GM18502 (cell line): ENCODE measurements at regions not wholly inside any gene's neighbourhood (a gene's known extent, or its start where the extent isn't known, plus 50 kb on each side); places are given as distances from the start of the nearest gene placed in this dataset.
A peak's percentile ranks its signal among the peaks of the same experiment; 100 is the strongest.

Source experiments
- ATAC-seq: cut with Tn5 transposase; IDR thresholded peaks from one replicate; pipeline ENCODE4 v1.9.1; 2021; ENCODE audit warnings: mild to moderate bottlenecking; ENCODE audit not compliant: unreplicated experiment, poor library complexity

DNA sequence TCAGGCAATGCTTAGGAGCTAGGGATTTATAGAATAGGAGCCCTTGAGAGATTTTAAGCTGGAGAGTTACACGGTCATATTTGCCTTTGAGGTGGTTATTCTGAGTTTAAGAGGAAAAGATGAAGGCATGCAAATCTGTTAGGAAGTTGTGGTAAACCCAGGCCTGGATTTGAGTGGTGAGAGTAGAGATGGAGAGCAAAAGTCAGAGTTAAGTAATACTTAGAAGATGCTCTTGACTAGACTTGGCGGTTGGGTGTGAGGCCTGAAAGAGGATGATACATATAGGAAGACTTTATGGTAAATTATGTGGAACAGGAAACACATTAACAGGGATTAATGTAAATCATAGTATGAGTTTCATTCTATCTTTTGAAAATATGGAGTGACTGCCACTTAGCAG lies 136.0 kb upstream of the ARX start:
- ATAC-seq: no peak

- ATAC-seq: no peak
These were observed 128.5 kb upstream of the ARX start for GRCh38 chrX:25144043-25144940.

- no peak for ATAC-seq
These were observed 127.8 kb upstream of the ARX start for GRCh38 chrX:25143596-25143995.

DNA sequence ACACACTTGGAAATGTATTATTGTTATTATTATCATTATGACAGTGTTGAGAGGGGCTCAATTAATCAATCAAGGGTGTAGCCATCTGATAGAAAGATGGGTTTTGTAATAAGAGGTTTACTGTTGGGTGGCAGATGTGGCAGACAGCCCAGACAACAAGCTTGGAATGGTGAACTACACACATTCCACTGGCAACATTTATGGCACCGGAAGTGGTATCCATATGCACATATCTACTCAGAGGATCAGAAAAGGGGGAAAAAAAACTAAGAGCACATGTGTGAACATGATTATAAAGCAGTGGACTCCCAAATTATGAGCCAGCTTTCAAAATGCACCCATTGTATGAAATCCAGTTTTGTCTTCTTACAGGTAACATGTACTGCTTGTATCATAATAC lies 125.9 kb upstream of the ARX start:
- ATAC-seq: no peak

- no peak for ATAC-seq
These were observed 115.3 kb upstream of the ARX start for GRCh38 chrX:25131055-25131454.

GRCh38 chrX:25130619-25131018 lies 114.9 kb upstream of the ARX start:
- ATAC-seq: no peak

DNA sequence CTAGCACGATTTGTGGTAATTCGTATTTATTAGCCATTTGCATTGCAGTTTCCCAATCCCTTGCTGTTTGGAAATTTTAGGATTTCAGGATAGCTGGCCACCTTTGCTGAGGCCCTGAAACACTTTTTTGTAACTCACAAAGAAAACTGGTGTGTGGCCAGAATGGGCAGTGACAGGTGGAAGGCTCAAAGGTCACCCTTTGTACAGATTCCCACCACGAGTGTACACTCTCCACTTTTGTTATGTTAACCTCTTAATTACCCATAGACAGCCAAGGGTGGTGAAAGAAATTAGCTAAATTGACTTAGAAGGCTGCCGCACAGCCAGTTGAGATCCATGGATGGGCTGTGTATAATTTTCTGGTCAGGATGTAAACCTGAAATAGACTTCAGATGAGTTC lies 109.7 kb upstream of the ARX start:
- no peak for ATAC-seq

GRCh38 chrX:25124391-25124790 lies 108.6 kb upstream of the ARX start:
- no peak for ATAC-seq

- ATAC-seq: no peak
These were observed 96.4 kb upstream of the ARX start for GRCh38 chrX:25112156-25112555.

DNA sequence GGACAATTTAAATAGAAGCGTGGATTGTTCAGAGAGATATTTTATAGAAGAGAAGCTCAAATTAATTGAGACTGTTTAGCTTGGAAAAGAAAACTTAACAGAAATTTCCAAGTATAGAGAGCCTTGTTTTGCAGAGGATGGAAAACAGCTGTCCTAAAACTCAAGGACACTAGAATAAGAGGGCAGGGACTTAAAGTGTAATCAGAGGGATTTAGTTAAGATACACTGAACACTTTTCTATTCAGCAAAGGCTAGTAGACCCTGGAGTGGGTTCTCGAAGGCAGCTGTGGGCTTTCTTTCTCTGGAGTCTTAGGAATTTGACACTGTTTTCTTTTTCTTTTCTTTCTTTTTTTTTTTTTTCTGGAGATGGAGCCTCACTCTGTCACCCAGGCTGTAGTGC lies 92.7 kb upstream of the ARX start:
- no peak for ATAC-seq

GRCh38 chrX:25105221-25105620 lies 89.5 kb upstream of the ARX start:
- no peak for ATAC-seq

GRCh38 chrX:25096522-25097045 lies 80.8 kb upstream of the ARX start:
- no peak for ATAC-seq

DNA sequence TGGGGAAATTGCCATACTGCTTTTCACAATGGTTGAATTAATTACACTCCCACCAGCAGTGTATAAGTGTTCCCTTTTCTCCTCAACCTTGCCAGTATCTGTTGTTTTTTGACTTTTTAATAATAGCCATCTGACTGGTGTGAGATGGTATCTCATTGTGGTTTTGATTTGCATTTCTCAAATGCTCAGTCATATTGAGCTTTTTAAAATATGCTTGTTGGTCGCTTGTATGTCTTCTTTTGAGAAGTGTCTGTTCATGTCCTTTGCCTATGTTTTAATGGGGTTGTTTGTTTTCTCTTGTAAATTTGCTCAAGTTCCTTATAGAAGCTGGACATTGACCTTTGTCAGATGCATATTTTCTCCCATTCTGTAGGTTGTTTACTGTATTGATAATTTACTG lies 75.4 kb upstream of the ARX start:
- ATAC-seq: peak; percentile 61

GRCh38 chrX:25084446-25084845 lies 68.7 kb upstream of the ARX start:
- ATAC-seq: no peak

DNA sequence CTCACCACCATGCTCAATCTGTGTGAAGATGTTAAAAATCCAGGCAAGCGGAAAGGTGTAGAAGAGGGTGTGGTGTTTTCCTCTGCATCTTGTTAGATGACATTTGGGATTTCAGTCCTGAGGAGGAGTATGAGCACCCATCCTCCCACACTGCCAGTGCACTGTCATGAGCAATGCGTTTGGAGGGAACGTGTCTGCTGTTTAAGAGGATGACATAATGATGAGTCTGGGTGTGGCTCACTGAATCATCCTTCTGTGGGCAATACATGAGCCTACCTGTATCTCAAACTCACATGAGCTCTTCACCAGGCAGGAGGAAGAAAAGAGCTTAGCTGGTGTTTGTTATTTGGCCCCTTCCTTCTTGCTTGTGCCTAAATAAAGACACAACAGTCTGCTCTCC lies 67.9 kb upstream of the ARX start:
- ATAC-seq: no peak

DNA sequence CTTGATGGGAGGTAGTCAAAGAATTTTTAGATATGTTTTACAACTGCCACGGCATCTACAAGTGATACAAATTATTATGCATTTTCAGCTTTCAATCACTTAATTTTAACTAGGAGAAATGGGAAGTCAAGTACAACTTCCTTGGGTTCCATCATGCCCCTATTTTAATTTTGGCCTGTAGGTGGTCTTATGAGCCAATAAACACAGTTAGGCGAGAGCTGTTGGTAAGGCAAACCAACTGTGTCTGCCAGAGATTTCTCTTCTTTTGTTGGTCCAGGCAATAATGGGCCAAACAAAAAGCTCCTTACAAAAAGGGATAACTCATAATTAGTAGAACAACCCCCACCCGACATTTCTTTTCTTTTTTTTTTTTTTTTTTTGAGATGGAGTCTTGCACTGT lies 63.3 kb upstream of the ARX start:
- no peak for ATAC-seq

DNA sequence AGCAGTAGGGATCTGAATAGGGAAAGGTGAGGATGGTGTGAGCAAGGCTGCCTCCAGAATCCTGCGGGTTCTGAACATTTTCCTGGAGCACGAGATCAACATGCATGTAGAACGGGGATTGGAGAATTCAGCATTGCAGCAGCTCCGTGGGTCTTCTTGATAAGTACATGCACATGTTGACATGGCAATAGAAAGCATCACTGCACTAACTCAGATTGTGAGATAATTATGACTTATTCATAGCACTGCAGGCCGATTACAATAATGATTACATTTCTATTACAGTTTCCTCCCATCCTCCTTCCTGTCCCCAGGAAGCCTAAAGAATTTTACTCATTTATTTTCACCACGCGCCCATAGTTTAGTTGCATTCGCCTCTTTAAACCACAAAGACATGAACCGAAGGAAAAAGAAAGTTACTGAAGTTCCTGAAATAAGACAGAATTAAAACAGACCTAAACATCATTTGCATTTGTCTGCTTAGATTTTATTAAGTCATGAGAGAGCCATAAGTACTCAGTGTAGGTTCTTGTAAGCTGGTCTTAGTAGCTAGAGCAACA lies 61.3 kb upstream of the ARX start:
- ATAC-seq: no peak

- ATAC-seq: no peak
These were observed 56.5 kb upstream of the ARX start for GRCh38 chrX:25072247-25072646.

- ATAC-seq: no peak
These were observed 54.3 kb upstream of the ARX start for GRCh38 chrX:25070038-25070437.

DNA sequence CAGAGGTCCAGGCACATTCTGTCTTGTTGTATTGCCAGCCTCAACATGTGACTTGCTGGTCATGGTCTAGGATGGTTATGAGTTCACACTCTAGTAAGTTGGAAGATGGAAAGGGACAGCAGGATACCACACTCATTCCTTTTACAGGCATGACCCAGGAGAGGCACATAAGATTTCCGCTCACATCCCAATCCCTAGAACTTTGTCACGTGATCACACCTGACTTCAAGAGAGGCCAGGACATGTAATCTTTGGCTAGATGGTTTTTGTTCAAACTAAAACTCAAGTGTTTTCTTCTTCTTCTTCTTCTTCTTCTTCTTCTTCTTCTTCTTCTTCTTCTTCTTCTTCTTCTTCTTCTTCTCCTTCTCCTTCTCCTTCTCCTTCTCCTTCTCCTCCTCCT lies 53.4 kb upstream of the ARX start:
- no peak for ATAC-seq

DNA sequence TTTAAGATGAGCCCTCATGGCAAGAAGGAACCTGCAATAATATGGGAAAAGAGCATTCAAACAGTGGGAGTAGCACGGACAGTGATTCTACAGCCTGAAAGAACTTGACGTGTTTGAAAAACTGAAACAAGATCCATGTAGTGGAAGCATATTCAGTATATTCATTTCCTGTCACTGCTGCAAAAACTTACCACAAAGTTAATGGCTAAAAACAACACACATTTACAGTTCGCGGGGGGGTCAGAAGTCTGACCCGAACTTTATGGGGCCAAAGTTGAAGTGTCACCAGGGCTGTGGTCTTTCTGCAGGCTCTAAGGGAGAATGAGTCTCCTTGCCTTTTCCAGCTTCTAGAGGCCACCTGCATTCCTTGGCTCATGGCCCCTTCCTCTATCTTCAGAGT lies 52.6 kb upstream of the ARX start:
- ATAC-seq: no peak
